C1 segment of cervical spinal cord (tissue), 14 donors: ENCODE measurements at regions not wholly inside any gene's neighbourhood (a gene's known extent, or its start where the extent isn't known, plus 50 kb on each side); places are given as distances from the start of the nearest gene placed in this dataset.
"Not testable (repeated sequence)": the region's sequence is repeated elsewhere in the genome, so short reads cannot be mapped to it uniquely, and the experiment has no call there.

Experiments
- DNase-seq, 14 donors: peaks; one replicate each; lab custom pipeline; 2025; lab: John Stamatoyannopoulos, UW

GRCh38 chr2:64743739-64744330, 90.1 kb upstream of the SERTAD2 start:
- DNase-seq, result no peak

GRCh38 chr2:64745562-64745961, 91.8 kb upstream of the SERTAD2 start:
- no peak for DNase-seq

GRCh38 chr2:64747690-64748091, 94.0 kb upstream of the SERTAD2 start:
- DNase-seq, result not testable (repeated sequence)

- DNase-seq, result no peak
These were observed 94.4 kb upstream of the SERTAD2 start for GRCh38 chr2:64748147-64748546.

GRCh38 chr2:64748561-64748960, 94.8 kb upstream of the SERTAD2 start:
- no peak for DNase-seq

- DNase-seq, result peak in 1 of 14 donors; percentile 29
These were observed 95.7 kb upstream of the SERTAD2 start for GRCh38 chr2:64749446-64749845.

GRCh38 chr2:64750001-64750816, 96.5 kb upstream of the SERTAD2 start:
- peak in 11 of 14 donors; percentile 35 to 77 (median 52) for DNase-seq

- peak in 13 of 14 donors; percentile 97 to 100 (median 100) for DNase-seq
These were observed 97.1 kb upstream of the SERTAD2 start for GRCh38 chr2:64750817-64751285.

GRCh38 chr2:64751286-64752260, 97.9 kb upstream of the SERTAD2 start:
- peak in 5 of 14 donors; percentile 83 to 100 (median 100) for DNase-seq

- no peak for DNase-seq
These were observed 99.7 kb upstream of the SERTAD2 start for GRCh38 chr2:64753399-64753798.

GRCh38 chr2:64754570-64754969, 100.9 kb upstream of the SERTAD2 start:
- no peak for DNase-seq

- no peak for DNase-seq
These were observed 103.4 kb upstream of the SERTAD2 start for GRCh38 chr2:64757126-64757525.

GRCh38 chr2:64760128-64760527, 106.4 kb upstream of the SERTAD2 start:
- no peak for DNase-seq

- DNase-seq, result no peak
These were observed 108.7 kb upstream of the SERTAD2 start for GRCh38 chr2:64762301-64762997.

- no peak for DNase-seq
These were observed 109.4 kb upstream of the SERTAD2 start for GRCh38 chr2:64763126-64763525.

- DNase-seq, result no peak
These were observed 111.6 kb upstream of the SERTAD2 start for GRCh38 chr2:64765160-64765805.

GRCh38 chr2:64766841-64767669, 113.3 kb upstream of the SERTAD2 start:
- DNase-seq, result peak in 2 of 14 donors; percentile 45 to 55

GRCh38 chr2:64767670-64768468, 114.2 kb upstream of the SERTAD2 start:
- peak in 13 of 14 donors; percentile 70 to 93 (median 90) for DNase-seq

GRCh38 chr2:64768491-64769005, 114.8 kb upstream of the SERTAD2 start:
- DNase-seq, result no peak
